ENCODE measurements at regions not wholly inside any gene's neighbourhood (a gene's known extent, or its start where the extent isn't known, plus 50 kb on each side); places are given as distances from the start of the nearest gene placed in this dataset.

DNA sequence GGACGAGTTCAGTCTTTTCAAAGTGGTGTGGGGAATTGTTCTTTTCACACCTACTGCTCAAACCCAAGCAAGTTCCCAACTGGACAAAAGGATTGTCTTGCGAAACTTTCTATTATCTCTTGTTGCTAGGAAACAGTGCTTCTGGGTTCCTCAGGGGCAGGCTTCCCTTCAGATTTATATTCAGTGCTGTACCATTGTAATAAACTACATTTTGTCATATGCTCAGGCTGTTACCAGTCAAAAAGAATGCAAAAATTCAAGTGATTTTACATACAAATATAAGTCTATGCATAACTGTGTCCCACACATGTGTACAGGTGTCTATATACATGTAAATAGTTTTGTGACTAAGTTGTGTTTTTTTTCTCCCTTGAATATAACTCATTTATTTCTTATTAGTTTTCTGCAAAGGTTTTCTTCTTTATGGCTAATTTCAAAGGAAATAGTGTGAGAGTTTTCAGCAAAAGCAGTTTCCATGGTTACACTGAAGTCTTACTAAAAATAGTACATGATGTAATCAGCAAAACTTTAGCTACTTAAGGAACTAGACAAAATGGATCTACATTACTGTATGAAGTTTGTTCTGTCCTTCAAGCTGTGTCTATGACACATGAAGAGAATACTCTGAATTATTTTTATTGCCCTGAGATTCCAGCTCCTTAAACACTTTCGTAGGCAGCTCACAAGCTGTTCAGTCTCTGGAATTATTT lies 430.2 kb upstream of the TMPO start:
- DNase-seq (ENCODE audit: low read depth in 1 of 2, low spot score in 1 of 2): no peak

DNA sequence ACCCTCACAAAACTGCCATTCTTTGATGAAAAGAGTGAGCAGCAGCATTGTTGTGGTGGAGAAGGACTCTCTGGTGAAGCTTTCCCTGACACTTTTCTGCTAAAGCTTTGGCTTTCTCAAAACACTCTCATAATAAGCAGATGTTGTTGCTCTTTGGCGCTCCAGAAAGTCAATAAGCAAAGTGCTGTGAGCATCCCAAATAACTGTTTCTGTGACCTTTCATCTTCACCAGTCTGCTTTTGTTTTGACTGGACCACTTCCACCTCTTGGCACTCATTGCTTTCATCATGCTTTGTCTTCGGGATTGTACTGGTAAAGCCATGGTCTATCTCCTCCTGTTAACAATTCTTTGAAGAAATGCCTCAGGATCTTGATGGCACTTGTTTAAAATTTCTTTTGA lies 424.7 kb upstream of the TMPO start:
- no peaks in the 10 kb centered on the region for H3K27me3 ChIP-seq (ENCODE audit: insufficient read depth, poor library complexity, severe bottlenecking)
- TF ChIP-seq POLR2AphosphoS5 (IDR thresholded peaks at IDR 0.05; ENCODE audit: low read depth) (no peak), GABPA (IDR thresholded peaks at IDR 0.05; ENCODE audit: low read depth) (no peak), SPI1 (IDR thresholded peaks at IDR 0.05; ENCODE audit: borderline replicate concordance, low read depth) (no peak)
- TF ChIP-seq, protein P1, sequence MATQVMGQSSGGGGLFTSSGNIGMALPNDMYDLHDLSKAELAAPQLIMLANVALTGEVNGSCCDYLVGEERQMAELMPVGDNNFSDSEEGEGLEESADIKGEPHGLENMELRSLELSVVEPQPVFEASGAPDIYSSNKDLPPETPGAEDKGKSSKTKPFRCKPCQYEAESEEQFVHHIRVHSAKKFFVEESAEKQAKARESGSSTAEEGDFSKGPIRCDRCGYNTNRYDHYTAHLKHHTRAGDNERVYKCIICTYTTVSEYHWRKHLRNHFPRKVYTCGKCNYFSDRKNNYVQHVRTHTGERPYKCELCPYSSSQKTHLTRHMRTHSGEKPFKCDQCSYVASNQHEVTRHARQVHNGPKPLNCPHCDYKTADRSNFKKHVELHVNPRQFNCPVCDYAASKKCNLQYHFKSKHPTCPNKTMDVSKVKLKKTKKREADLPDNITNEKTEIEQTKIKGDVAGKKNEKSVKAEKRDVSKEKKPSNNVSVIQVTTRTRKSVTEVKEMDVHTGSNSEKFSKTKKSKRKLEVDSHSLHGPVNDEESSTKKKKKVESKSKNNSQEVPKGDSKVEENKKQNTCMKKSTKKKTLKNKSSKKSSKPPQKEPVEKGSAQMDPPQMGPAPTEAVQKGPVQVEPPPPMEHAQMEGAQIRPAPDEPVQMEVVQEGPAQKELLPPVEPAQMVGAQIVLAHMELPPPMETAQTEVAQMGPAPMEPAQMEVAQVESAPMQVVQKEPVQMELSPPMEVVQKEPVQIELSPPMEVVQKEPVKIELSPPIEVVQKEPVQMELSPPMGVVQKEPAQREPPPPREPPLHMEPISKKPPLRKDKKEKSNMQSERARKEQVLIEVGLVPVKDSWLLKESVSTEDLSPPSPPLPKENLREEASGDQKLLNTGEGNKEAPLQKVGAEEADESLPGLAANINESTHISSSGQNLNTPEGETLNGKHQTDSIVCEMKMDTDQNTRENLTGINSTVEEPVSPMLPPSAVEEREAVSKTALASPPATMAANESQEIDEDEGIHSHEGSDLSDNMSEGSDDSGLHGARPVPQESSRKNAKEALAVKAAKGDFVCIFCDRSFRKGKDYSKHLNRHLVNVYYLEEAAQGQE (IDR thresholded peaks at IDR 0.05; ENCODE audit: insufficient replicate concordance, low read depth): no peak
- TF ChIP-seq, protein P2, sequence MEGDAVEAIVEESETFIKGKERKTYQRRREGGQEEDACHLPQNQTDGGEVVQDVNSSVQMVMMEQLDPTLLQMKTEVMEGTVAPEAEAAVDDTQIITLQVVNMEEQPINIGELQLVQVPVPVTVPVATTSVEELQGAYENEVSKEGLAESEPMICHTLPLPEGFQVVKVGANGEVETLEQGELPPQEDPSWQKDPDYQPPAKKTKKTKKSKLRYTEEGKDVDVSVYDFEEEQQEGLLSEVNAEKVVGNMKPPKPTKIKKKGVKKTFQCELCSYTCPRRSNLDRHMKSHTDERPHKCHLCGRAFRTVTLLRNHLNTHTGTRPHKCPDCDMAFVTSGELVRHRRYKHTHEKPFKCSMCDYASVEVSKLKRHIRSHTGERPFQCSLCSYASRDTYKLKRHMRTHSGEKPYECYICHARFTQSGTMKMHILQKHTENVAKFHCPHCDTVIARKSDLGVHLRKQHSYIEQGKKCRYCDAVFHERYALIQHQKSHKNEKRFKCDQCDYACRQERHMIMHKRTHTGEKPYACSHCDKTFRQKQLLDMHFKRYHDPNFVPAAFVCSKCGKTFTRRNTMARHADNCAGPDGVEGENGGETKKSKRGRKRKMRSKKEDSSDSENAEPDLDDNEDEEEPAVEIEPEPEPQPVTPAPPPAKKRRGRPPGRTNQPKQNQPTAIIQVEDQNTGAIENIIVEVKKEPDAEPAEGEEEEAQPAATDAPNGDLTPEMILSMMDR (IDR thresholded peaks at IDR 0.05; ENCODE audit: insufficient read depth, low read length): no peak
- no peak overlapping the region for H3K27ac ChIP-seq (replicated peaks)
- DNase-seq (ENCODE audit: low read depth in 1 of 2, low spot score in 1 of 2): no peak
- H3K4me3 ChIP-seq (replicated peaks; ENCODE audit: insufficient read depth, low read length): no peak overlapping the region

More for the DNA sequence above, 430.2 kb upstream of the TMPO start:
- TF ChIP-seq GABPA (IDR thresholded peaks at IDR 0.05; ENCODE audit: low read depth) (no peak), SPI1 (IDR thresholded peaks at IDR 0.05; ENCODE audit: borderline replicate concordance, low read depth) (no peak), POLR2AphosphoS5 (IDR thresholded peaks at IDR 0.05; ENCODE audit: low read depth) (no peak)
- TF ChIP-seq, protein P2 (IDR thresholded peaks at IDR 0.05; ENCODE audit: insufficient read depth, low read length): no peak
- TF ChIP-seq, protein P1 (IDR thresholded peaks at IDR 0.05; ENCODE audit: insufficient replicate concordance, low read depth): no peak
- no peaks in the 10 kb centered on the region for H3K27me3 ChIP-seq (ENCODE audit: insufficient read depth, poor library complexity, severe bottlenecking)
- H3K27ac ChIP-seq (replicated peaks): no peak overlapping the region
- no peak overlapping the region for H3K4me3 ChIP-seq (replicated peaks; ENCODE audit: insufficient read depth, low read length)

DNA sequence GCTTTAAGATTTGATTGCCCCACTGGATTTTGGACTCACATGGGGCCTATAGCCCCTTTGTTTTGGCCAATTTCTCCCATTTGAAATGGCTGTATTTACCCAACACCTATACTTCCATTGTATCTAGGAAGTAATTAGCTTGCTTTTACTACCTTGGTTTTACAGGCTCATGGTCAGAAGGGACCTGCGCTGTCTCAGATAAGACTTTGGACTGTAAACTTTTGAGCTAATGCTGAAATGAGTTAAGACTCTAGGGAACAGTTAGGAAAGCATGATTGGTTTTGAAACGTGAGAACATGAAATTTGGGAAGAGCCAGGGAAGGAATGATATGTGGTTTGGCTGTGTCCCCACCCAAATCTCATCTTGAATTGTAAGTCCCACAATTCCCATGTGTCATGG lies 419.0 kb upstream of the TMPO start:
- TF ChIP-seq GABPA (IDR thresholded peaks at IDR 0.05; ENCODE audit: low read depth) (no peak), POLR2AphosphoS5 (IDR thresholded peaks at IDR 0.05; ENCODE audit: low read depth) (no peak), SPI1 (IDR thresholded peaks at IDR 0.05; ENCODE audit: borderline replicate concordance, low read depth) (no peak)
- TF ChIP-seq, protein P1 (IDR thresholded peaks at IDR 0.05; ENCODE audit: insufficient replicate concordance, low read depth): no peak
- H3K27ac ChIP-seq (replicated peaks): no peak overlapping the region
- DNase-seq (ENCODE audit: low read depth in 1 of 2, low spot score in 1 of 2): no peak
- no peaks in the 10 kb centered on the region for H3K27me3 ChIP-seq (ENCODE audit: insufficient read depth, poor library complexity, severe bottlenecking)
- H3K4me3 ChIP-seq (replicated peaks; ENCODE audit: insufficient read depth, low read length): no peak overlapping the region

Measured in HL-60 (cell line).